ENCODE measurements at regions not wholly inside any gene's neighbourhood (a gene's known extent, or its start where the extent isn't known, plus 50 kb on each side); places are given as distances from the start of the nearest gene placed in this dataset.
A peak's percentile ranks its signal among the peaks of the same experiment; 100 is the strongest.

GRCh38 chr14:96671218-96671617 is 126.0 kb upstream of the VRK1 start:
- 0% methylated on average over 3 of the region's 3 CpGs for WGBS (ENCODE audit: insufficient coverage, low coverage, missing lambda C conversion rate)
- H3K4me2 ChIP-seq (ENCODE audit: insufficient read depth, low read length): no peak overlapping the region
- intact Hi-C loops (cut with micrococcal nuclease): no loop called here
- no peaks in the 10 kb centered on the region for H3K36me3 ChIP-seq (ENCODE audit: control insufficient read depth, insufficient read depth, low read length)
- no peaks in the 10 kb centered on the region for H4K20me1 ChIP-seq (replicated peaks; ENCODE audit: control insufficient read depth, insufficient read depth, low read length)
- ATAC-seq (no peak), FAIRE-seq (no peak), DNase-seq (ENCODE audit: extremely low read depth in 1 of 4, low spot score in 3 of 4) (no peak)
- no peak overlapping the region for H3K9ac ChIP-seq (ENCODE audit: insufficient read depth in 1 of 2, low read depth in 2 of 2, low read length in 2 of 2)
- H3K9me1 ChIP-seq (ENCODE audit: control insufficient read depth, insufficient read depth, low read length): no peaks in the 10 kb centered on the region
- no peaks in the 10 kb centered on the region for H3K79me2 ChIP-seq (ENCODE audit: control insufficient read depth, insufficient read depth, low read length)
- H3K9me3 ChIP-seq (replicated peaks; ENCODE audit: control insufficient read depth, insufficient read depth, low read depth, low read length): no peaks in the 10 kb centered on the region
- TF ChIP-seq, protein P1, sequence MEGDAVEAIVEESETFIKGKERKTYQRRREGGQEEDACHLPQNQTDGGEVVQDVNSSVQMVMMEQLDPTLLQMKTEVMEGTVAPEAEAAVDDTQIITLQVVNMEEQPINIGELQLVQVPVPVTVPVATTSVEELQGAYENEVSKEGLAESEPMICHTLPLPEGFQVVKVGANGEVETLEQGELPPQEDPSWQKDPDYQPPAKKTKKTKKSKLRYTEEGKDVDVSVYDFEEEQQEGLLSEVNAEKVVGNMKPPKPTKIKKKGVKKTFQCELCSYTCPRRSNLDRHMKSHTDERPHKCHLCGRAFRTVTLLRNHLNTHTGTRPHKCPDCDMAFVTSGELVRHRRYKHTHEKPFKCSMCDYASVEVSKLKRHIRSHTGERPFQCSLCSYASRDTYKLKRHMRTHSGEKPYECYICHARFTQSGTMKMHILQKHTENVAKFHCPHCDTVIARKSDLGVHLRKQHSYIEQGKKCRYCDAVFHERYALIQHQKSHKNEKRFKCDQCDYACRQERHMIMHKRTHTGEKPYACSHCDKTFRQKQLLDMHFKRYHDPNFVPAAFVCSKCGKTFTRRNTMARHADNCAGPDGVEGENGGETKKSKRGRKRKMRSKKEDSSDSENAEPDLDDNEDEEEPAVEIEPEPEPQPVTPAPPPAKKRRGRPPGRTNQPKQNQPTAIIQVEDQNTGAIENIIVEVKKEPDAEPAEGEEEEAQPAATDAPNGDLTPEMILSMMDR (IDR thresholded peaks at IDR 0.05 in 2 of 3, conservative IDR thresholded peaks at IDR 0.05 in 1 of 3; ENCODE audit: insufficient read depth in 2 of 3, low read depth in 1 of 3, low read length in 3 of 3): 0 out of 6 replicates have a peak, but pooled peaks of 1 of the 3 experiments have one; percentile 1
- TF ChIP-seq, protein P2, sequence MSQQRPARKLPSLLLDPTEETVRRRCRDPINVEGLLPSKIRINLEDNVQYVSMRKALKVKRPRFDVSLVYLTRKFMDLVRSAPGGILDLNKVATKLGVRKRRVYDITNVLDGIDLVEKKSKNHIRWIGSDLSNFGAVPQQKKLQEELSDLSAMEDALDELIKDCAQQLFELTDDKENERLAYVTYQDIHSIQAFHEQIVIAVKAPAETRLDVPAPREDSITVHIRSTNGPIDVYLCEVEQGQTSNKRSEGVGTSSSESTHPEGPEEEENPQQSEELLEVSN (IDR thresholded peaks at IDR 0.05; ENCODE audit: borderline replicate concordance in 1 of 2, extremely low read depth in 1 of 2, insufficient read depth in 1 of 2, insufficient read length in 1 of 2, low read depth in 1 of 2, low read length in 1 of 2, poor library complexity in 1 of 2, severe bottlenecking in 1 of 2): no peak
- no peaks in the 10 kb centered on the region for H3K4me1 ChIP-seq (replicated peaks in 1 of 2; ENCODE audit: control insufficient read depth in 2 of 2, insufficient read depth in 2 of 2, low read length in 2 of 2)
- no TSS peak for BruUV-seq (replicated peaks)
- ChIA-PET CTCF (ENCODE audit: low intra/inter-chr PET ratio) (interaction anchor here (0.6 kb wide), 1 partner anchor 293 kb away, joined by 3 read pairs; no protein-coding TSS in a partner anchor), POLR2A (no interaction called here)
- in situ Hi-C loops (cut with MboI): loop anchor here (5.0 kb wide), 1 partner anchor 89 kb away; no protein-coding TSS in a partner anchor
- H3K4me3 ChIP-seq: no peak overlapping the region
- H3K27me3 ChIP-seq (ENCODE audit: control insufficient read depth in 2 of 2, insufficient read depth in 2 of 2, low read length in 2 of 2): peaks cover 3 to 13% of the 10 kb centered on the region in 2 experiments; a peak in 2 of 5 replicates
- H2AFZ ChIP-seq (ENCODE audit: low read depth, low read length): no peak overlapping the region
- no peak overlapping the region for H3K27ac ChIP-seq (ENCODE audit: extremely low read depth, low read depth, low read length)

Data from K562 (cell line).